ENCODE measurements at regions not wholly inside any gene's neighbourhood (a gene's known extent, or its start where the extent isn't known, plus 50 kb on each side); places are given as distances from the start of the nearest gene placed in this dataset.

DNA sequence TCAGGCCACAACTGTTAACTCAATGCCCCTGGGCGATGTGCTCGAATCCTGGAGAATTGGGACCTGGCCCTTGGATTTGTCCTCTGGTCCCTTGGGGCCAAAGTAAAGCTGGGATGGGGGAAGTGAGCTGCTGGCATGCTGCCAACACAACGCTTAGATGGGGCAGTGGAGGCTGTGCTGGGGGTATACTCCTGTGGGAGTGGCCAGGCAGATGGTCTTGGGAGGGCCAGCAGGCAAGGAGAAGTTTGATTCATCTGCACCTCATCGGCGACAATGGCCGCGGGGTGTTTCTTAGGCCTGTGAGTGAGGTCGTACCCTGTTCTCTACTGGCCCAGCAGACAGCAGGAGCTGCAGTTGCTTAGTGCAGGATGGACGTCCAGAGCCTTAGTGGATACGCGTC, 139.0 kb upstream of the MTPN start:
- TF ChIP-seq, protein P1, sequence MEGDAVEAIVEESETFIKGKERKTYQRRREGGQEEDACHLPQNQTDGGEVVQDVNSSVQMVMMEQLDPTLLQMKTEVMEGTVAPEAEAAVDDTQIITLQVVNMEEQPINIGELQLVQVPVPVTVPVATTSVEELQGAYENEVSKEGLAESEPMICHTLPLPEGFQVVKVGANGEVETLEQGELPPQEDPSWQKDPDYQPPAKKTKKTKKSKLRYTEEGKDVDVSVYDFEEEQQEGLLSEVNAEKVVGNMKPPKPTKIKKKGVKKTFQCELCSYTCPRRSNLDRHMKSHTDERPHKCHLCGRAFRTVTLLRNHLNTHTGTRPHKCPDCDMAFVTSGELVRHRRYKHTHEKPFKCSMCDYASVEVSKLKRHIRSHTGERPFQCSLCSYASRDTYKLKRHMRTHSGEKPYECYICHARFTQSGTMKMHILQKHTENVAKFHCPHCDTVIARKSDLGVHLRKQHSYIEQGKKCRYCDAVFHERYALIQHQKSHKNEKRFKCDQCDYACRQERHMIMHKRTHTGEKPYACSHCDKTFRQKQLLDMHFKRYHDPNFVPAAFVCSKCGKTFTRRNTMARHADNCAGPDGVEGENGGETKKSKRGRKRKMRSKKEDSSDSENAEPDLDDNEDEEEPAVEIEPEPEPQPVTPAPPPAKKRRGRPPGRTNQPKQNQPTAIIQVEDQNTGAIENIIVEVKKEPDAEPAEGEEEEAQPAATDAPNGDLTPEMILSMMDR (IDR thresholded peaks at IDR 0.05; ENCODE audit: poor library complexity): no peak
- TF ChIP-seq EZH2 (IDR thresholded peaks at IDR 0.05; ENCODE audit: borderline replicate concordance) (no peak), EZH2phosphoT487 (IDR thresholded peaks at IDR 0.05; ENCODE audit: low read depth, severe bottlenecking, unreplicated experiment) (no peak)
